Astrocyte (in vitro differentiated cells and primary cell): ENCODE measurements at regions not wholly inside any gene's neighbourhood (a gene's known extent, or its start where the extent isn't known, plus 50 kb on each side); places are given as distances from the start of the nearest gene placed in this dataset.

ENCODE experiments used
- DNase-seq: peaks from one replicate; pipeline ENCODE4 v3.0.0-alpha.2; 2010; ENCODE audit warnings: low read depth
- FAIRE-seq: peaks from 2 replicates; lab custom pipeline; 2011; peaks lifted over from hg19 to GRCh38; lab: Jason Lieb, UNC
- H2AFZ ChIP-seq: 2 replicates; pipeline ENCODE4 v1.6.0; 2012; ENCODE audit warnings: low read depth, low read length, inconsistent platforms
- H3K27ac ChIP-seq: 2 replicates; pipeline ENCODE4 v1.5.1; 2011; ENCODE audit warnings: low read depth, low read length, inconsistent platforms
- H3K27me3 ChIP-seq: 2 replicates; pipeline ENCODE4 v1.6.0; 2011; ENCODE audit warnings: low read length, inconsistent platforms; ENCODE audit not compliant: insufficient read depth
- H3K36me3 ChIP-seq: 2 replicates; pipeline ENCODE4 v1.5.1; 2011; ENCODE audit warnings: low read length, inconsistent platforms; ENCODE audit not compliant: insufficient read depth
- H3K4me1 ChIP-seq: 2 replicates; pipeline ENCODE4 v1.5.1; 2011; ENCODE audit warnings: low read length, inconsistent platforms; ENCODE audit not compliant: insufficient read depth
- H3K4me2 ChIP-seq: 2 replicates; pipeline ENCODE4 v1.6.0; 2012; ENCODE audit warnings: low read length, inconsistent platforms
- H3K4me3 ChIP-seq: 2 replicates; pipeline ENCODE4 v1.5.1; 2011; ENCODE audit warnings: low read depth, mild to moderate bottlenecking, low read length, inconsistent platforms; ENCODE audit not compliant: insufficient read depth
- H3K79me2 ChIP-seq: 2 replicates; pipeline ENCODE4 v1.6.0; 2012; ENCODE audit warnings: mild to moderate bottlenecking, low read length, inconsistent platforms; ENCODE audit not compliant: insufficient read depth
- H3K9ac ChIP-seq: 2 replicates; pipeline ENCODE4 v1.6.0; 2012; ENCODE audit warnings: mild to moderate bottlenecking, low read length, inconsistent platforms
- H3K9me3 ChIP-seq: 2 replicates; pipeline ENCODE4 v1.5.1; 2012; ENCODE audit warnings: low read depth, mild to moderate bottlenecking, low read length, inconsistent platforms; ENCODE audit not compliant: insufficient read depth
- H4K20me1 ChIP-seq: 2 replicates; pipeline ENCODE4 v1.6.0; 2012; ENCODE audit warnings: low read length, inconsistent platforms; ENCODE audit not compliant: insufficient read depth
- H3K27ac Mint-ChIP-seq: one replicate; pipeline ENCODE4 v1.8.0; 2021; ENCODE audit warnings: mild to moderate bottlenecking, mixed read lengths; ENCODE audit not compliant: unreplicated experiment
- H3K27me3 Mint-ChIP-seq: one replicate; pipeline ENCODE4 v1.8.0; 2021; ENCODE audit warnings: low read depth, mixed read lengths; ENCODE audit not compliant: unreplicated experiment
- H3K36me3 Mint-ChIP-seq: one replicate; pipeline ENCODE4 v1.8.0; 2021; ENCODE audit warnings: low read depth, mixed read lengths; ENCODE audit not compliant: unreplicated experiment
- H3K4me1 Mint-ChIP-seq: one replicate; pipeline ENCODE4 v1.8.0; 2021; ENCODE audit warnings: low read depth, mixed read lengths; ENCODE audit not compliant: unreplicated experiment
- H3K4me3 Mint-ChIP-seq: one replicate; pipeline ENCODE4 v1.8.0; 2021; ENCODE audit warnings: mild to moderate bottlenecking, moderate library complexity, mixed read lengths; ENCODE audit not compliant: unreplicated experiment
- H3K9me3 Mint-ChIP-seq: one replicate; pipeline ENCODE4 v1.8.0; 2021; ENCODE audit warnings: mild to moderate bottlenecking, mixed read lengths; ENCODE audit not compliant: unreplicated experiment
- CTCF ChIP-seq: IDR thresholded peaks from 2 replicates; pipeline ENCODE4 v1.5.1; 2011; ENCODE audit warnings: low read depth, mild to moderate bottlenecking, inconsistent platforms, low read length, moderate library complexity; ENCODE audit not compliant: insufficient read depth
- EZH2 ChIP-seq: IDR thresholded peaks from 2 replicates; pipeline ENCODE4 v1.6.1; 2012; ENCODE audit warnings: mild to moderate bottlenecking, low read length, inconsistent platforms; ENCODE audit not compliant: insufficient read depth

GRCh38 chr4:41329361-41329760, 72.6 kb downstream of the UCHL1 start:
- DNase-seq (no peak), FAIRE-seq (no peak)
- H3K4me3 Mint-ChIP-seq = no peak overlapping the region
- peaks cover 10% of the 10 kb centered on the region for H3K4me1 Mint-ChIP-seq
- no peaks in the 10 kb centered on the region for H3K9me3 ChIP-seq
- H3K27ac ChIP-seq = no peak overlapping the region
- H4K20me1 ChIP-seq = no peaks in the 10 kb centered on the region
- H2AFZ ChIP-seq = no peak overlapping the region
- H3K36me3 ChIP-seq = no peaks in the 10 kb centered on the region
- no peak overlapping the region for H3K27ac Mint-ChIP-seq
- H3K27me3 ChIP-seq = peaks cover 2% of the 10 kb centered on the region
- H3K4me1 ChIP-seq = no peaks in the 10 kb centered on the region
- H3K27me3 Mint-ChIP-seq = peaks cover 3% of the 10 kb centered on the region
- TF ChIP-seq EZH2 = no peak
- TF ChIP-seq CTCF = no peak
- no peaks in the 10 kb centered on the region for H3K79me2 ChIP-seq
- no peak overlapping the region for H3K4me2 ChIP-seq
- no peak overlapping the region for H3K9ac ChIP-seq
- no peaks in the 10 kb centered on the region for H3K36me3 Mint-ChIP-seq
- H3K4me3 ChIP-seq = no peak overlapping the region
- no peaks in the 10 kb centered on the region for H3K9me3 Mint-ChIP-seq

- Histone ChIP-seq H3K79me2 (no peaks in the 10 kb centered on the region), H3K4me2 (no peak overlapping the region), H3K4me1 (no peaks in the 10 kb centered on the region), H3K36me3 (no peaks in the 10 kb centered on the region), H4K20me1 (no peaks in the 10 kb centered on the region), H3K9ac (no peak overlapping the region), H3K9me3 (no peaks in the 10 kb centered on the region), H3K4me3 (no peak overlapping the region), H3K27me3 (peaks cover 2% of the 10 kb centered on the region), H3K27ac (no peak overlapping the region), H2AFZ (no peak overlapping the region)
- Mint-ChIP-seq H3K4me1 (peaks cover 6% of the 10 kb centered on the region), H3K36me3 (no peaks in the 10 kb centered on the region), H3K27me3 (peaks cover 7% of the 10 kb centered on the region), H3K27ac (no peak overlapping the region), H3K9me3 (no peaks in the 10 kb centered on the region), H3K4me3 (no peak overlapping the region)
- no peak for DNase-seq
- FAIRE-seq = no peak
- TF ChIP-seq EZH2 = no peak
- no peak for TF ChIP-seq CTCF
Measured at GRCh38 chr4:41331224-41331623, 74.5 kb downstream of the UCHL1 start.

GRCh38 chr4:41332510-41333054, 75.9 kb downstream of the UCHL1 start:
- no peaks in the 10 kb centered on the region for H3K36me3 Mint-ChIP-seq
- peak overlapping the region; percentile 23 for H3K4me3 Mint-ChIP-seq
- Histone ChIP-seq H4K20me1 (no peaks in the 10 kb centered on the region), H3K4me3 (no peak overlapping the region), H3K4me2 (no peak overlapping the region), H3K79me2 (no peaks in the 10 kb centered on the region), H3K27me3 (peaks cover 2% of the 10 kb centered on the region), H3K9me3 (no peaks in the 10 kb centered on the region), H3K36me3 (no peaks in the 10 kb centered on the region), H2AFZ (no peak overlapping the region), H3K27ac (no peak overlapping the region), H3K9ac (no peak overlapping the region), H3K4me1 (no peaks in the 10 kb centered on the region)
- no peaks in the 10 kb centered on the region for H3K9me3 Mint-ChIP-seq
- DNase-seq = peak; percentile 34
- peaks cover 7% of the 10 kb centered on the region for H3K27me3 Mint-ChIP-seq
- TF ChIP-seq CTCF (no peak), EZH2 (no peak)
- H3K4me1 Mint-ChIP-seq = peaks cover 6% of the 10 kb centered on the region
- no peak for FAIRE-seq
- no peak overlapping the region for H3K27ac Mint-ChIP-seq
